CD4-positive, alpha-beta T cell treated with Interleukin-6 at 100 ng/mL for 8 hours (primary cell): ENCODE measurements at regions not wholly inside any gene's neighbourhood (a gene's known extent, or its start where the extent isn't known, plus 50 kb on each side); places are given as distances from the start of the nearest gene placed in this dataset.

Experiments used
- DNase-seq: peaks from one replicate; pipeline ENCODE4 v3.0.0-alpha.2; 2020; ENCODE audit warnings: mixed read lengths, low spot score

GRCh38 chr1:8084913-8085312 lies 58.8 kb upstream of the ERRFI1 start:
- no peak for DNase-seq

GRCh38 chr1:8083739-8084484 lies 57.8 kb upstream of the ERRFI1 start:
- no peak for DNase-seq

GRCh38 chr1:8082945-8083344 lies 56.8 kb upstream of the ERRFI1 start:
- DNase-seq, result no peak

GRCh38 chr1:8078176-8078671 lies 52.1 kb upstream of the ERRFI1 start:
- DNase-seq, result no peak

GRCh38 chr1:8077602-8078001 lies 51.5 kb upstream of the ERRFI1 start:
- DNase-seq, result no peak

- no peak for DNase-seq
Observed at GRCh38 chr1:8077120-8077573, 51.0 kb upstream of the ERRFI1 start.

GRCh38 chr1:8076176-8076575 lies 50.1 kb upstream of the ERRFI1 start:
- no peak for DNase-seq
